CMK (cell line): ENCODE measurements at regions not wholly inside any gene's neighbourhood (a gene's known extent, or its start where the extent isn't known, plus 50 kb on each side); places are given as distances from the start of the nearest gene placed in this dataset.
"Not testable (repeated sequence)": the region's sequence is repeated elsewhere in the genome, so short reads cannot be mapped to it uniquely, and the experiment has no call there.

ENCODE experiments used
- DNase-seq: peaks from one replicate; pipeline ENCODE4 v3.0.0-alpha.2; 2010; ENCODE audit warnings: low read depth

- no peak for DNase-seq
Measured at GRCh38 chr2:111668274-111668616, 215.7 kb downstream of the ANAPC1 start.

DNA sequence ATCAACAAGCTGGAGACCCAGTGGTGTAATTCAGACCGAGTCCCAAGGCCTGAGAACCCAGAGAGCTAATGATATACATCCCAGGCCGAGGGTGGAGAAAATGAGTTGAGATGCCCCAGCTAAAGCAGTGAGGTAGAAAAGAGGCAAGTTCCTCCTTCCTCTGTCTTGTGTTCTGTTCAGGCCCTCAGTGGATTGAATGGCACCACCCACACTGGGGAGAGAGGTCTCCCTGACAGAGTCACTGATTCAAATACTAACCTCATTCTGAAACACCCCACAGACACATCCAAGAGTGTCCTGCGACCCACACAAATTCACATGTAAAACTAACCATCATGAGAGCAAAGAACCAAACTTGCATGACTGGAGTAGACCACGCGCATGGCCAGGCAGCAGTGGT, 215.3 kb downstream of the ANAPC1 start:
- no peak for DNase-seq

GRCh38 chr2:111669928-111670695, 213.9 kb downstream of the ANAPC1 start:
- DNase-seq: no peak

- no peak for DNase-seq
Measured at GRCh38 chr2:111670776-111671175, 213.2 kb downstream of the ANAPC1 start.

DNA sequence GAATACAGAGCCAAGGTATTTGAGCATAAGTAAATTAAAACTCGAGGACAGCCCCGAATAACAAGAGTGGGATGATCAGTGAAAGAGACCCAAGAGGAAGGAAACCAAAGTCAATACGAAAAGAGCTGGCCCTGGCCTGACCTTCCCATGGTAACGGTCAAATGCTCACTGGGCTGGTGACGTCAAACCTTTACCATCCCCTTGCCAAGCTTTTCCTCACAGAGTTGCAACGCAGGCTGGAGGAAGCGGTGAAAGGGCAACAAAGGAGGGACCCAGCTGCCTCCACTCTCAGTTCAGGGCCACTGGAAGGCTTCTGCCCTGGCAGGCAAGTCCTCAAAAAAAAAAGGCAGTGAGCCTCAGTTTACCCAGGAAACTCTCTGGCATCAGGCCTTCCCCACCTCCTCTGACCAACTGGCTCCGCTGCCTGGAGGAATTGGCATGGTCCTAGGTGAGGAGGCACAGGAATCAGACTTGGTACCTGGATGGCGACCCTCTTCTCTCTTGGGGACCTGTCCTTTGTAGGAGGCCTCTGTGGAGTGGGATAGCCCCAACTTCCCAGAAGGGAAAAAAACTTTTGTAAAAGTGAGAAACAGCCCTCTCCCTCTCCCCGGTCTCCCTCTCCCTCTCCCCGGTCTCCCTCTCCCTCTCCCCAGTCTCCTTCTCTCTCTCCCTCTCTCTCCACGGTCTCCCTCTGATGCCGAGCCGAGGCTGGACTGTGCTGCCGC, 212.4 kb downstream of the ANAPC1 start:
- DNase-seq: no peak

DNA sequence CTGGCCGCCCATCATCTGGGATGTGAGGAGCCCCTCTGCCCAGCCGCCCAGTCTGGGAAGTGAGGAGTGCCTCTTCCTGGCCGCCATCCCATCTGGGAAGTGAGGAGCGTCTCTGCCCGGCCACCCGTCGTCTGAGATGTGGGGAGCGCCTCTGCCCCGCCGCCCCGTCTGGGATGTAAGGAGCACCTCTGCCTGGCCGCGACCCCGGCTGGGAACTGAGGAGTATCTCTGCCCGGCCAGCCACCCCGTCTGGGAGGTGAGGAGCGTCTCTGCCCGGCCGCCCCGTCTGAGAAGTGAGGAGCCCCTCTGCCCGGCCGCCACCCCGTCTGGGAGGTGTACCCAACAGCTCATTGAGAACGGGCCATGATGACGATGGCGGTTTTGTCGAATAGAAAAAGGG, 211.4 kb downstream of the ANAPC1 start:
- DNase-seq: not testable (repeated sequence)

GRCh38 chr2:111673526-111673925, 210.5 kb downstream of the ANAPC1 start:
- DNase-seq: no peak

- DNase-seq: no peak
Measured at GRCh38 chr2:111675419-111676194, 208.4 kb downstream of the ANAPC1 start.

GRCh38 chr2:111676291-111676822, 207.6 kb downstream of the ANAPC1 start:
- no peak for DNase-seq

GRCh38 chr2:111678161-111678560, 205.8 kb downstream of the ANAPC1 start:
- no peak for DNase-seq

- DNase-seq: no peak
Measured at GRCh38 chr2:111678651-111679050, 205.3 kb downstream of the ANAPC1 start.

DNA sequence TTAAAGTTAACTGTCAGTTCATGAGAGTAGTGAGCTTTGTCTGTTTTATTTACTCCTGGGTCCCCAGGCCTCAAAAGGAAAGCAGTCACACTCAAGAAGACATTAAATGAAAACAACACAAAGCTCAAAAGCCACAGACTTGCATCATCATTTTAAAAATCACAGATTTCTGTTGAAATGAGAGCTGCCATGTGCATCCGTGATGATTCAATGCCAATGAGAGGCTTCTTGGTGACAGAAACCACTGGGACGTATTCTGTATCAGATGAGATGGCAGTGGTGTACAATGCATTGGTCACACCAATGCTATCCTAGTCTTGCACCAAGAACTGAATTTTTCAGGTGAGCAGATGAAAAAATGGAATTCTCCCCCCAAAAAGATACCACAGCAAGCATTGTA, 204.8 kb downstream of the ANAPC1 start:
- DNase-seq: no peak

- DNase-seq: no peak
Measured at GRCh38 chr2:111684611-111685010, 199.4 kb downstream of the ANAPC1 start.

DNA sequence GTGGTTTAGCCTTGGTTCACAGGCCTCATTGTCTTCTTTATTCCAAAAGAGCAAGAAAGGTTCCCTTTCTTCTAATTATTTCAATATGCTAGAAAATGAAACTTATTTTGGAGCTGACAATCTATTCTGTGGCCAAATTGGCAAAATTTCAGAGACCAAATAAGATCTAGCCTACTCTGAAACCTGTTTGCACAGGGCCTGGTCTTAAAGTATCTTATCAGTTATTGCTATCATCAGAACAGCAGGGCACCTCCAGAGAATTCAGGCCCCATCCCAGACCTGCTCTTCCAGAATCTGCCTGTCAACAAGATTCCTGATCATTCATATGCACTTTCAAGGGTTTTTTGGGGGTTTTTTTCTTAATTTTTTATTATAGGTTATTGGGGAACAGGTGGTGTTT, 198.7 kb downstream of the ANAPC1 start:
- DNase-seq: no peak

DNA sequence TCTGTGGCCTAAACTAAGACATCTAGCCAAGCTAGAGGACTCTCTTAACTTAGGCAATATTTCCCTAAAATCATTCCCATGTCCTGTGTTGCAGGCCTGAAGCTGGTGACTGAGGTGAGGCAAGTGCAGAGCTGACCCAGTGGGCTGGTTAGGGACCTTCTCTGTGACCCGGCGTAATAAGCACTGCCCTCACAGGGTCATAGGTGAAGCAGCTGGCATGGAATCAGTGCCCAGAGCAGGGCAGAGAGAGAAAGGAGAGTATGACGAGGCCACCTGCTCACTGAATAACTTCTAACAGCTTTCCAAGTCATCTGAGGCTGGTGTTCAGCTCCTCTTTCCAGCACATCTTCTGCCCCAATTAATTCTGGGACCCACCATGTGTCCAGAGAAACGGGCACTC, 197.0 kb downstream of the ANAPC1 start:
- no peak for DNase-seq

GRCh38 chr2:111687911-111688310, 196.1 kb downstream of the ANAPC1 start:
- no peak for DNase-seq

- DNase-seq: no peak
Measured at GRCh38 chr2:111688482-111688881, 195.5 kb downstream of the ANAPC1 start.

- no peak for DNase-seq
Measured at GRCh38 chr2:111689174-111689573, 194.8 kb downstream of the ANAPC1 start.

DNA sequence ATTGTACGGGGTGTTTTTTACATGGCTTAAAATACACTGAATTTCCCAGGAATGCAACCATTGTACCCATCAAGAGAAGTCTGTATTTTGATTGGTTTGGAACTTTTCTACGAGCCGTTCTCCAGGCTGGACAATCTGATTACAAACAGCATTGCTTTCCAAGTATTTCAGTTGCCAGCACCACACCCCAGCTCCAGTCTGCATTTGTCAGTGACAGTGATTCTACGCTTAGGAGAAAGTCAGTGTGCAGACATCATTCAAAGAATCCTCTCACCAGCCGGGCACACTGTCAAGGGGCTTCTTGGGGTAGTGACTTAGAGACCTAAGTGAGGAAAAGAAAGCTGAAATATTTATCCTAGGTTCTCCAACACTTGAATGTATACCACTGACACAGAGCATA, 194.1 kb downstream of the ANAPC1 start:
- DNase-seq: no peak

DNA sequence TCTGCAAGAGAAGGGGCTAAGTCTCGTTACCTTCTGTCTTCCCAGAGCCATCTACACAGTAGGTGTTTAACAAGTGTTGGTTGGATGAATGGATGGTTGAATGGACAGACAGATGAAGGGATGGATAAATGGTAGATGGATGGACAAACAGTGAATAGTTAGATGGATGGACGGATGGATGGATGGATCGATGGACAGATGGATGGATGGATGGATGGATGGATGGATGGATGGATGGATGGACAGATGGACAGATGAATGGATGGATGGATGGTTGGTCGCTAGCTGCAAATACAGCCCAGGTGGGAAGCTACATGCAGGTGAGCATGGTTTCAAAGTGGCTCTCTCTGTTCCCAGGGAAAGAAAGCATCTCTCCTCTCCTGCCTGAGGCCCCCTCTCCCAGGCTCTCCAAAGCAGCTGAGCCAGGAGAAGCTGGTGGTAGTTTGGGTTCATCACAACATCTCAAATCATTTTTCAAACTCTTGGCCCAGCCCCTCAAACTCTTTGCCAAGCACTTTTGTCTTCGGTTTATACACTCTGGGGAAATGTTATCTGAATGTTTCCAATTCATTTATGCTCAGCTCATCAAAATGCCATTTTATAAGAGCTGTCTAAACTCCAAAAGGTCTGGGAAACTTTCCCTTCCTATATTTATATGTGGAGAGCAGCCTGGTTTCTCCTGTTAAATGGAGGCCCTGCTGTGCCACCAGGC, 192.7 kb downstream of the ANAPC1 start:
- DNase-seq: no peak

GRCh38 chr2:111692311-111692710, 191.7 kb downstream of the ANAPC1 start:
- DNase-seq: no peak

GRCh38 chr2:111694700-111695101, 189.3 kb downstream of the ANAPC1 start:
- DNase-seq: no peak
